Neural crest cell (in vitro differentiated cells): ENCODE measurements at regions not wholly inside any gene's neighbourhood (a gene's known extent, or its start where the extent isn't known, plus 50 kb on each side); places are given as distances from the start of the nearest gene placed in this dataset.

Experiments used
- DNase-seq: peaks from one replicate; pipeline ENCODE4 v3.0.0; 2021; ENCODE audit warnings: low read depth, mixed read lengths, low spot score
- H3K27ac Mint-ChIP-seq: one replicate; pipeline ENCODE4 v1.8.0; 2021; ENCODE audit warnings: mild to moderate bottlenecking, mixed read lengths; ENCODE audit not compliant: unreplicated experiment
- H3K27me3 Mint-ChIP-seq: 2 replicates; pipeline ENCODE4 v1.8.0; 2021; ENCODE audit warnings: low read depth, mild to moderate bottlenecking, mixed read lengths
- H3K36me3 Mint-ChIP-seq: 2 replicates; pipeline ENCODE4 v1.8.0; 2021; ENCODE audit warnings: low read depth, mild to moderate bottlenecking, mixed read lengths
- H3K4me1 Mint-ChIP-seq: 2 replicates; pipeline ENCODE4 v1.8.0; 2021; ENCODE audit warnings: mixed read lengths
- H3K4me3 Mint-ChIP-seq: one replicate; pipeline ENCODE4 v1.8.0; 2021; ENCODE audit warnings: mild to moderate bottlenecking, mixed read lengths
- H3K9me3 Mint-ChIP-seq: 2 replicates; pipeline ENCODE4 v1.8.0; 2021; ENCODE audit warnings: mixed read lengths
- TF ChIP-seq, protein P1 (sequence below): fragments of 200-600 bp; sonication (generic); conservative IDR thresholded peaks from 2 replicates; pipeline ENCODE4 v1.5.0; 2021; ENCODE audit warnings: antibody characterized with exemption, mild to moderate bottlenecking

DNA sequence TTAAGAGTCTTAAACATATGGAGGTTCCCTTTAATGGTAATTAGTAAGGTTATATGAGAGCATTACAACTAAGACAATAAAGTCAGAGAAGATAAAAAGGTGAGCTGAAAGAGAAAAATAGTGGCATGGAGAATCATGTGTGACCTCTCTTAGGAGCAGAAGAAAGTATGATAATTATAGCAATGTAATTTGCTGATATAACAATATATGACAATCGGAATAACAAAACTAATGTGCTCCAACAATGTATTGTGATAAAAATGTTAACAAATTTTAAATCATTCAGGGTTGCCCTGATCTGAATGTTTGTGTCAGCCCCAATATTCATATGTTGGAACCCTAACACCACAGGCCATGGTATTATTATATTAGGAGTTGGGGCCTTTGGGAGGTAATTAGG is 269.6 kb upstream of the PPFIA2 start:
- peaks cover 5% of the 10 kb centered on the region for H3K27me3 Mint-ChIP-seq
- H3K27ac Mint-ChIP-seq: no peak overlapping the region
- no peak overlapping the region for H3K4me3 Mint-ChIP-seq

DNA sequence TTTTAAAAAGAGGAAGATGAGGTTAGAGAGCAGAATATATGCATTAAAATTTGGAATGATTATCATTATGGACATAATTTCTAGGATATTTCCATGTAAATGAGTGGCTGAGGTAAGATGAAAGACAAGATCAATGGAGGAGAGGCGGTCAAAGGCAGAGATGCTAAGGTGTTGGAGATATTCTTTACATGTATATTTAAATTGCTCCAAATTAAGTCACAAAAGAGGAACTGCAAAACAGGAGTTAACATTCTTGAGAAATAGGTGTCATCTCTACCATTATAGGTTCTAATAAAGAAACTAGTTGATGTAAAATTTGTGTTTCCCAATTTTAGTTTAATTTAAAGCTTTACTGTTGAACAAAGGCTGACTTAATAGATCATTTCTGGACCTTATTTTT is 268.5 kb upstream of the PPFIA2 start:
- no peaks in the 10 kb centered on the region for H3K4me1 Mint-ChIP-seq
- no peak overlapping the region for H3K4me3 Mint-ChIP-seq
- TF ChIP-seq, protein P1, sequence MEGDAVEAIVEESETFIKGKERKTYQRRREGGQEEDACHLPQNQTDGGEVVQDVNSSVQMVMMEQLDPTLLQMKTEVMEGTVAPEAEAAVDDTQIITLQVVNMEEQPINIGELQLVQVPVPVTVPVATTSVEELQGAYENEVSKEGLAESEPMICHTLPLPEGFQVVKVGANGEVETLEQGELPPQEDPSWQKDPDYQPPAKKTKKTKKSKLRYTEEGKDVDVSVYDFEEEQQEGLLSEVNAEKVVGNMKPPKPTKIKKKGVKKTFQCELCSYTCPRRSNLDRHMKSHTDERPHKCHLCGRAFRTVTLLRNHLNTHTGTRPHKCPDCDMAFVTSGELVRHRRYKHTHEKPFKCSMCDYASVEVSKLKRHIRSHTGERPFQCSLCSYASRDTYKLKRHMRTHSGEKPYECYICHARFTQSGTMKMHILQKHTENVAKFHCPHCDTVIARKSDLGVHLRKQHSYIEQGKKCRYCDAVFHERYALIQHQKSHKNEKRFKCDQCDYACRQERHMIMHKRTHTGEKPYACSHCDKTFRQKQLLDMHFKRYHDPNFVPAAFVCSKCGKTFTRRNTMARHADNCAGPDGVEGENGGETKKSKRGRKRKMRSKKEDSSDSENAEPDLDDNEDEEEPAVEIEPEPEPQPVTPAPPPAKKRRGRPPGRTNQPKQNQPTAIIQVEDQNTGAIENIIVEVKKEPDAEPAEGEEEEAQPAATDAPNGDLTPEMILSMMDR: no peak
- no peaks in the 10 kb centered on the region for H3K36me3 Mint-ChIP-seq
- no peaks in the 10 kb centered on the region for H3K9me3 Mint-ChIP-seq
- no peak overlapping the region for H3K27ac Mint-ChIP-seq
- no peak for DNase-seq
- peaks cover 8% of the 10 kb centered on the region for H3K27me3 Mint-ChIP-seq

More for the DNA sequence above, 269.6 kb upstream of the PPFIA2 start:
- Mint-ChIP-seq H3K36me3 (no peaks in the 10 kb centered on the region), H3K9me3 (no peaks in the 10 kb centered on the region), H3K4me1 (no peaks in the 10 kb centered on the region)
- DNase-seq: no peak
- TF ChIP-seq, protein P1: no peak

DNA sequence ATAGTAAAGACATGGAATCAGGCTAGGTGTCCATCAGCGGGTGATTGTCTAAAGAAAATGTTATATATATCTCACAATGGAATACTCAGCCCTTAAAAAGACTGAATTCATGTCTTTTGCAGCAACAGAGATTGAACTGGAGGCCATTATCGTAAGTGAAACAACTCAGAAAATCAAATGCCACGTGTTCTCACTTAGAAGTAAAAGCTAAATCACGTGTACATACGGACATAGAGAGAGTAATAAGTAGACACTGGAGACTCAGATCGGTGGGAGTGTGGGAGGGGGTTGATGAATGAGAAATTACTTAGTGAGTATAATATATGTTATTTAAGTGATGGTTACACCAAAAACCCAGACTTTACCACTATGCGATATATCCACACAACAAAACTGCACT is 266.3 kb upstream of the PPFIA2 start:
- DNase-seq: no peak
- peaks cover 8% of the 10 kb centered on the region for H3K27me3 Mint-ChIP-seq
- H3K4me3 Mint-ChIP-seq: no peak overlapping the region
- no peaks in the 10 kb centered on the region for H3K36me3 Mint-ChIP-seq
- H3K4me1 Mint-ChIP-seq: no peaks in the 10 kb centered on the region
- TF ChIP-seq, protein P1: no peak
- H3K9me3 Mint-ChIP-seq: no peaks in the 10 kb centered on the region
- no peak overlapping the region for H3K27ac Mint-ChIP-seq

DNA sequence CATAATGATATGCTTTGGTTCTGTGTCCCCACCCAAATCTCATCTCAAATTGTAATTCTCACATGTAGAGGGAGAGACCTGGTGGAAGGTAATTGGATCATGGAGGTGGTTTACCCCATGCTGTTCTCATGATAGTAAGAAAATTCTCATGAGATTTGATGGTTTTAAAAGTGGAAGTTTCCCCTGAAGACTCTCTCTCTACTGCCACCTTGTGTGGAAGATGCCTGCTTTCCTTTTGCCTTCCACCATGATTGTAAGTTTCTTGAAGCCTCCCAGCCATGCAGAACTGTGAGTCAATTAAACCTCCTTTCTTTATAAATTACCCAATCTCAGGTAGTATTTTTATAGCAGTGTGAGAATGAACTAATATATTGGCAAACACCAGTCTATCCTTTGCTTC is 260.4 kb upstream of the PPFIA2 start:
- DNase-seq: no peak
- Mint-ChIP-seq H3K36me3 (no peaks in the 10 kb centered on the region), H3K4me3 (no peak overlapping the region), H3K4me1 (no peaks in the 10 kb centered on the region), H3K27ac (no peak overlapping the region), H3K9me3 (peaks cover 6% of the 10 kb centered on the region), H3K27me3 (peaks cover 8% of the 10 kb centered on the region)
- TF ChIP-seq, protein P1: peak; percentile 53

DNA sequence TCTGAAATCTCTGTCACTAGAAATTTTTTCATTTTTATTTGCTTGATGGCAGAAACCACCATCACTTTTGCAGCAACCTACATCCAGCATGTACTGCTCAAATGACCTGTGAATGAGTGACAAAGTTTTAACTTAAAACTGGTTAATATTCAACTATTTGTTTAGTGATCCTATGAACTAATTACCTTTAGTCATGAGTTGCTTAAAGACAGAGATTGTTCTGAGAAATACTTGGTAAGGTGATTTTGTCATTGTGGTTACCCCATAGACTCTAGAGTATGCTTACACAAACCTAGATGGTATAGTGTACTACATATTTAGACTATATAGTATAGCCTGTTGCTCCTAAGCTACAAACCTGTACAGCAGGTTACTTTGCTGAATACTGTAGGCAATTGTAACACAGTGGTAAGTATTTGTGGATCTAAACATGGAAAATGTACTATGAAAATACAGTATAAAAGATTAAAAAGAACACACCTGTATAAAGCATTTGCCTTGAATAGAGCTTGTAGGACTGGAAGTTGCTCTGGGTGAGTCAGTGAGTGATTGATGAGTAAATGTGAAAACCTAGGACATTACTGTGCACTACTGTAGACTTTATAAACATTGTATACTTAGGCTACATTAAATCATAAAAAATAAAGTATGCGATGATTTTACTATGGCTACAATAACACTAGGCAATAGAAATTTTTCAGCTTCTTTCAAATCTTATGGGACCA is 256.6 kb upstream of the PPFIA2 start:
- no peaks in the 10 kb centered on the region for H3K27me3 Mint-ChIP-seq
- H3K9me3 Mint-ChIP-seq: peaks cover 6% of the 10 kb centered on the region
- TF ChIP-seq, protein P1: no peak
- H3K36me3 Mint-ChIP-seq: no peaks in the 10 kb centered on the region
- H3K4me1 Mint-ChIP-seq: no peaks in the 10 kb centered on the region
- no peak for DNase-seq
- H3K4me3 Mint-ChIP-seq: no peak overlapping the region
- no peak overlapping the region for H3K27ac Mint-ChIP-seq
